ENCODE measurements at regions not wholly inside any gene's neighbourhood (a gene's known extent, or its start where the extent isn't known, plus 50 kb on each side); places are given as distances from the start of the nearest gene placed in this dataset.
"Not testable (repeated sequence)": the region's sequence is repeated elsewhere in the genome, so short reads cannot be mapped to it uniquely, and the experiment has no call there.

DNA sequence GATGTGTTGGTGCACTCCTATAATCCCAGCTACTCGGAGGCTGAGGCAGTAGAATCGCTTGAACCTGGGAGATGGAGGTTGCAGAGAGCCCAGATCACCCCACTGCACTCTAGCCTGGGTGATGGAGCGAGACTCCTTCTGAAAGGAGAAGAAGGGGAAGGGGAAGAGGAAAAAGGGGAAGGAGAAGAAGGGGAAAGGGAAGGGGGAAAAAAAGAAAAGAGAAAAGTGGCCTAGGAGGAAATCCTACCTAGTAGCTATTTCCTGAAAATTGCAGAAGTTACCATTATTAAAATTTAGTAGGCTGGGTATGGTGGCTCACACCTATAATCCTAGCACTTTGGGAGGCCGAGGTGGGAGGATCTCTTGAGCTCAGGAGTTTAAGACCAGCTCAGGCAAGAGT lies 67.4 kb downstream of the ARRDC3 start:
- DNase-seq (ENCODE audit: insufficient read length) (no peak), FAIRE-seq (no peak)
- TF ChIP-seq POLR2A (IDR thresholded peaks at IDR 0.05; ENCODE audit: low read depth, low read length) (no peak), TAF1 (IDR thresholded peaks at IDR 0.05; ENCODE audit: borderline replicate concordance, low read depth, low read length) (no peak), POLR2AphosphoS5 (IDR thresholded peaks at IDR 0.05; ENCODE audit: low read depth, low read length) (no peak)

DNA sequence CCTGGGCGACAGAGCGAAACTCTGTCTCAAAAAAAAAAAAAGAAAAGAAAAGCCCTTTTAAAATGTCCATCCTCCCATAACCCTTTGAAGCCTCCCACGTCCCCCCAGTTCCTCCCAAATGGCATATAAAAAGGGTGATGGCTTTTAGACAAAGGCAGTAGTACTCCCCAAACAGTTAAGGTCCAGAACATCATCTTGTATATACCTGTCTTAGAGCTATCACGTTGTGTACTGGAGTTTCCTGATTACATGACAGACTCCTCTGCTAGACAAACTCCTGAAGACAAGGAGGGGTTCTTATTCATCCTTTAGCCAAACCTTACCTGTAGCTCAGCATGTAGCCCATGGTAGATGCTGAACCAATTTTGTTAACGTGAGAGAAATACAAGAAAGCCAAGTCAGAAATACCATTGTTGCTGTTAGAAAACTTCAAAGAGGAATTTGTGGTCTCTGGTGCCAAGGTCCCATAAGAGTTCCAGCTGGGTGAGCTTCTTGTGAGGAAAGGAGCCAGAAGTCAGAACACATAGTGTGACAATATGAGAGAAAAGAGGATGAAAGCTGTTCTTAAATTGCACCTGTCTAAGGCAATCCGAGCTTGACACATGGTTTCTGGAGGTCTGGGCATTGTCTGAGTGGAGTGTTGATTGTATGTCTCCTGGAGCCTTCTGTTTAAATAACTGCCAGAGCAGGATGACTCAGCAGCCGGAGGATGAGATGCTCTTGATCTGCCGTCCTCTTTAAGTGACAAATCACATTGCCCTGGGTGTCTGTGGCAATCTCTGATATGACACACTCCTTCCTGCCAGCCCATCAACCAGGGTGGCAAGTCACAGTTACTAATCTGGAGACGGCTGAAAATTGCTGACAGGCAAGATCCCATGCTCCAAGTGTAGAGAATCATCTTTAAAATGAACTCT lies 69.1 kb downstream of the ARRDC3 start:
- peak; percentile 60 for FAIRE-seq
- TF ChIP-seq POLR2A (IDR thresholded peaks at IDR 0.05; ENCODE audit: low read depth, low read length) (no peak), TAF1 (IDR thresholded peaks at IDR 0.05; ENCODE audit: borderline replicate concordance, low read depth, low read length) (no peak)
- no peak for DNase-seq (ENCODE audit: insufficient read length)

DNA sequence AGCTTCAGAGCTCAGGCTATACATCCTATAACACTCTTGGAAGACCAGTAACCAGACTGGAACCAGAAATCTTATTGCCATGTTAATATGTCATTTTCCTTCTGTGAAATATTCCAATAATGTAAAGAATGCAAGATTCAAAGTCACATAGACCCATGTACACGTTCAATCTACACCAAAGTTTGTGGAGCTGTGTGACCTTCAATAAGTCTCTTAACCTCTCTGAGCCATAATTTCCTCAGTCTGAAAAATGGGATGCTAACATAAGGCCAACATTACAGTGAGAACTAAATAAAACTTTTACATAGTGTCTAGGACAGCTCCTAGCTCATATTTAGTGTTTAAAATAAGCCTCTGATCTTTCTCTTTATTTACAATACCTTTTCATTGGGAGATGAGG lies 70.4 kb downstream of the ARRDC3 start:
- FAIRE-seq = no peak
- TF ChIP-seq POLR2A (IDR thresholded peaks at IDR 0.05; ENCODE audit: low read depth, low read length) = no peak
- TF ChIP-seq TAF1 (IDR thresholded peaks at IDR 0.05; ENCODE audit: borderline replicate concordance, low read depth, low read length) = no peak
- no peak for TF ChIP-seq POLR2AphosphoS5 (IDR thresholded peaks at IDR 0.05; ENCODE audit: low read depth, low read length)
- no peak for DNase-seq (ENCODE audit: insufficient read length)

DNA sequence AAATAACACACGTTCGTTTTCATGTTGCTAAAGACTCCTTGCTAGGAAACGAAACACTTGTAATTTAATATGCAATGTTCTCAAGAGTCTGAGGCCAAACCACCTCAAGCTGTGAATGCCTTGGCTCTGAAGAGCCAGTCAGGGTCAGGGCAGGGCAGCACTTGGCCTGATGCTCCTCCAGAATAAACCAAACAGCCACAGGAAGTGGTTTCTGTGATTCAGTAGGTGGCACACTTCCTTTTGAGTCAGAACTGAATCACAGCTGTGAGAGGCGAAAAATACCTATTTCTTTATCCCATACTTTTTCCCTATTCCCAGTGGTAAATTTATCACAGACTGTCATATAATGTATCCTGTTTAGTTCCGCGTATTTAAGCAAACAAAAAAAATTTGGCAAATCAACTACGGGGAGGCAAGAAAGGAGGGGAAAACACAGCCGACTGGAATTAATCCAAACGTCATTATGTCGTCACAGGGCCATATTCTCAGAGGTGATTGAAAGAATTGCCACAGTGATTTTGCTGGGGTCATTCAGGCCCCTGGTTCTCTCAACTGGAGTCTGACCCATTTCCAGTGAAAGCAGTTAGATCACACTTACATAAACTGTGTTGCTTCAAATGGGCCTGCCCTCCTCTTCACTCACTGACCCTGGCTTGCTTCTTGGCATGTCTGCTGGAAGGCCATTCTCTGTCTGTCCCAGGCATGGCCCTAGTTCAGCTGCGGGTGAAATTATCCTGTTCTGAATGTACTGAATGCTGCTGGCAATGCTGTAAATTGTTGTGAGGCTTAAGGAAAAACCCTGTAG lies 71.2 kb downstream of the ARRDC3 start:
- peak; percentile 86 for FAIRE-seq
- no peak for TF ChIP-seq TAF1 (IDR thresholded peaks at IDR 0.05; ENCODE audit: borderline replicate concordance, low read depth, low read length)
- TF ChIP-seq POLR2A (IDR thresholded peaks at IDR 0.05; ENCODE audit: low read depth, low read length) = no peak
- no peak for TF ChIP-seq POLR2AphosphoS5 (IDR thresholded peaks at IDR 0.05; ENCODE audit: low read depth, low read length)
- peak; percentile 30 for DNase-seq (ENCODE audit: insufficient read length)

DNA sequence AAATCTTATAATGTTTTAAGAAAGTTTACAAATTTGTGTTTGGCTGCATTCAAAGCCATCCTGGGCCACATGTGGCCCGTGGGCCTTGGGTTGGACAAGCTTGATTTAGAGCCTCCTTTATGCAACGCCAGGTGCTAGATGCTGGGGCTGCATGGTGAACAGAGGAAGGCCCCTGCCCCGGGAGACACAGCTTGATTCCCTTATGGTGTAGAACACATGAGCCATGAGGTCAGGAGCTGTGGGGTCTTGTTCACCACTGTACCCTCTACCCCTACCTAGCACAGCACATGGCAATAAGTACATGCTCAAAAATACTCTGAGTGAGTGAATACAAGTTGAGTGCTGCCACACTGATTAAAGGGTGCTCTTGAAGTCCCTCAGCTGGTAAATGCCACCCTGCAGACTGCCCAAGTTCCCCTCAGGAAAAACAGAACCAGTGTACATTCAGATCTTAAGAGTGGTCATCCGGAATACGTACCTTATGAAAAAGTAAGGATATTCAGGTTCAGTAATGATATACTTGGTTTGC lies 71.9 kb downstream of the ARRDC3 start:
- FAIRE-seq (no peak), DNase-seq (ENCODE audit: insufficient read length) (no peak)
- no peak for TF ChIP-seq POLR2AphosphoS5 (IDR thresholded peaks at IDR 0.05; ENCODE audit: low read depth, low read length)
- no peak for TF ChIP-seq POLR2A (IDR thresholded peaks at IDR 0.05; ENCODE audit: low read depth, low read length)
- TF ChIP-seq TAF1 (IDR thresholded peaks at IDR 0.05; ENCODE audit: borderline replicate concordance, low read depth, low read length) = no peak

DNA sequence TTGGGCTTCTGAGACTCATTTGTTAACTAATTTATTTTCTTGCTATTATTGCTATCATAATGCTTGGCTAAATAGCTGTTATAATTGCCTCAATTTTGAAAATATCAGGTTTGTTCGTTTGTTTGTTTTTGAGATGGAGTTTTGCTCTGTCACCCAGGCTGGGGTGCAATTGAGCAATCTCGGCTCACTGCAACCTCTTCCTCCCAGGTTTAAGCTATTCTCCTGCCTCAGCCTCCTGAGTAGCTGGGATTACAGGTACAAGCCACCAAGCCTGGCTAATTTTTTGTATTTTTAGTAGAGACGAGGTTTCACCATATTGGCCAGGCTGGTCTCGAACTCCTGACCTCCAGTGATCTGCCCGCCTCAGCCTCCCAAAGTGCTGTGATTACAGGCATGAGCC lies 75.0 kb downstream of the ARRDC3 start:
- DNase-seq (ENCODE audit: insufficient read length); FAIRE-seq: not testable (repeated sequence)

DNA sequence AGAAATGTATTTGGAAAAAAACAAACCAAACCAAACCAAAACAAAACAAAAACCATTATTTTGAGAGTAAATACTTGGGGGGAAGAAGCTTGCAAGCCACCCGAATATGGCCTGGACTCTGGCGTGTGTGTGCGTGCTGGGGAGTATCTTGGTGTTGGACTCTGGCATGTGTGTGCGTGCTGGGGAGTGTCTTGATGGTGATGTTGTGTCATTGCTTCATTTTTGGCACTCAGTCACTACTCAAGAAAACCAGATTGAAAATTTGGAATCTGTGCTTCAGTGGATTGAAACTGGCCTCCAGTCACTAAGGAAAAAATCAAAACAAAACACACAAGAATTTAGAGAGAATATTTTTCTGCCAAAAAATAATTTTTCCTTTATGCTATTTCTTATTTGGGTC lies 76.1 kb downstream of the ARRDC3 start:
- no peak for FAIRE-seq
- no peak for DNase-seq (ENCODE audit: insufficient read length)
- TF ChIP-seq POLR2AphosphoS5 (IDR thresholded peaks at IDR 0.05; ENCODE audit: low read depth, low read length) = no peak
- no peak for TF ChIP-seq TAF1 (IDR thresholded peaks at IDR 0.05; ENCODE audit: borderline replicate concordance, low read depth, low read length)
- TF ChIP-seq POLR2A (IDR thresholded peaks at IDR 0.05; ENCODE audit: low read depth, low read length) = no peak

DNA sequence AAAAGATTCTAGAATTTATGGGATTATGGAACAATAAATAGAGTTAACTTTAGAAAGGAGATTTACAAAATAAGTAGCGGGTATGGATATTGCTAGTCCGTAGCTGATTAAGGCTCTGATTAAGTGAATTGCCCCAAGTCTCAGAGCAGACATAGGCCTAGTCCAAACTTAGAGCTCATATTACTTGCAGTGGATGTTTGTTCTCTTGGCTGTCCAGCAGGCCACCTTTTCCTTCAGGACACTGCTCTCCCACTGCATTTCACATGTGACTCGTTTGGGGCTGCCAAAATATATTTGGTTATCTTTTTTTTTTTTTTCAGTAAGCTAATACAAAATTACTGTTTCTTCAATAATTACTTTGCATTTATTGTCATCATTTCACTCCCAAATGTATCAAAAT lies 76.6 kb downstream of the ARRDC3 start:
- no peak for DNase-seq (ENCODE audit: insufficient read length)
- no peak for FAIRE-seq
- no peak for TF ChIP-seq POLR2AphosphoS5 (IDR thresholded peaks at IDR 0.05; ENCODE audit: low read depth, low read length)
- TF ChIP-seq TAF1 (IDR thresholded peaks at IDR 0.05; ENCODE audit: borderline replicate concordance, low read depth, low read length) = no peak
- no peak for TF ChIP-seq POLR2A (IDR thresholded peaks at IDR 0.05; ENCODE audit: low read depth, low read length)

DNA sequence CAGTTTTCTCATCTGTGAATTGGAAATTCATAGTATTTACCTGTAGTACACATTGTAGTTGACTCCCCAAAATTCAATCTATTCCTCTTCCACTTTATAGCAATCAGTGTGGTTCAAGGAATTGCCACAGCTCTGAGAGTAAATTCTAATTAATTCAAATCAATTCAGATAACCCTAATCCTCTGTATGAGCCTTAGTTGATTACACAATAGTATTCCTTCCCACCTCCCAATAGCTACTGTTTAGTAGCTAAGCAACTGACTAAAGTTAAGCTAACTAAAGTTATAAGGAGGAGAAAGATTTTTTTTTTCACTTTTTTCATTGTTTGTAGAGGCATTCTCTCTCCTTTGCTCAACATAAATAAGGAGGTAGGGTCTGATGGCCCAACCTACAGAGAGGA lies 77.5 kb downstream of the ARRDC3 start:
- TF ChIP-seq POLR2AphosphoS5 (IDR thresholded peaks at IDR 0.05; ENCODE audit: low read depth, low read length) (no peak), TAF1 (IDR thresholded peaks at IDR 0.05; ENCODE audit: borderline replicate concordance, low read depth, low read length) (no peak), POLR2A (IDR thresholded peaks at IDR 0.05; ENCODE audit: low read depth, low read length) (no peak)
- DNase-seq (ENCODE audit: insufficient read length) (no peak), FAIRE-seq (no peak)

DNA sequence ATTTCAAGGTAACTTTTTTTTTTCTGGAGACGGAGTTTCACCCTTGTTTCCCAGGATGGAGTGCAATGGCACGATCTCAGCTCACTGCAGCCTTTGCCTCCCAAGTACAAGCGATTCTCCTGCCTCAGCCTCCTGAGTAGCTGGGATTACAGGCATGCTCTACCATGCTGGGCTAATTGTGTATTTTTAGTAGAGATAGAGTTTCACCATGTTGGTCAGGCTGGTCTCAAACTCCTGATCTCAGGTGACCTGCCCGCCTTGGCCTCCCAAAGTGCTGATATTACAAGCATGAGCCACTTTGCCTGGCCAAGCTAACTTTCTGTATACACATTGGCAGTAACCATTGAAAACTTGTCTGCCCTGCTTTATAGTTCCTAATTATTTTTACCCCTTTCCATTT lies 79.1 kb downstream of the ARRDC3 start:
- not testable (repeated sequence) for FAIRE-seq

DNA sequence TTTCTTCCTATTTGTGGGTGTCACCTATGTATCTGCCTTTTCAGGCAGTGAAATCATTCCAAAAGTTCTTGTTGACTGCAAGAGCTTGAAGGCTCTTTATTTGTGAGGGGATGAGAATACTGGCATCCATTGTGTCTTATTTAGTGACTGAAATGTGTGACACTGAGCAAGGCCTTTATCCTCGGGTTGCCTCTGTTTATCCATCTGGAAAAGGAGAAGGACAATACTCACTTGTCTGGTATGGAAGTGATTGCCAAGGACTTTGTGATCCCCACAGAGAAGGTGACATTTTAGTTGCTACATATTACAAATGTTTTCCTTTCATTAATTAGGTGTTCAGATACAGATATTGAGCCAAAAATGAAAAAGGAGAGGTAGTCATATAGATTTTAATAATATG lies 80.2 kb downstream of the ARRDC3 start:
- TF ChIP-seq POLR2A (IDR thresholded peaks at IDR 0.05; ENCODE audit: low read depth, low read length) (no peak), TAF1 (IDR thresholded peaks at IDR 0.05; ENCODE audit: borderline replicate concordance, low read depth, low read length) (no peak)
- DNase-seq (ENCODE audit: insufficient read length) (no peak), FAIRE-seq (no peak)

More for the DNA sequence above, 79.1 kb downstream of the ARRDC3 start:
- not testable (repeated sequence) for DNase-seq (ENCODE audit: insufficient read length)

DNA sequence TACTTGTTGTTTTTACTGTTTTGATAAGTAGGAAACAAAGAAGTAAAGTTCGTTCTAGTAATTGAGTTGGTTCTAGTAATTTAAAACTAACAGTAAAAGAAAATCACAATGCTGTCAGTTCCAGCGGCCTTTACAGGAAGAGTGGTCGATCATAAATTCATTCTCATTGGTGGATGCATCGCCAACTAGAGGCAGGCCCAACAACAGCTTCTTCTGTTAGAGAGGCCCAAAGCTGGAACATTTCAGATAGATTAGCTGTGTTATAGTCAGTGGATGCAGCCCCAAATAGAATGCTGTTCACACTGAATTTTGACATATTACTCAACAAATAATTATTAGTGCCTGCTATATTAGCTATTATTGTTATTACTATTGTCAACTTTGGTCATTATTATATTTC lies 80.8 kb downstream of the ARRDC3 start:
- FAIRE-seq (no peak), DNase-seq (ENCODE audit: insufficient read length) (no peak)
- no peak for TF ChIP-seq POLR2A (IDR thresholded peaks at IDR 0.05; ENCODE audit: low read depth, low read length)
